ENCODE measurements at regions not wholly inside any gene's neighbourhood (a gene's known extent, or its start where the extent isn't known, plus 50 kb on each side); places are given as distances from the start of the nearest gene placed in this dataset.

DNA sequence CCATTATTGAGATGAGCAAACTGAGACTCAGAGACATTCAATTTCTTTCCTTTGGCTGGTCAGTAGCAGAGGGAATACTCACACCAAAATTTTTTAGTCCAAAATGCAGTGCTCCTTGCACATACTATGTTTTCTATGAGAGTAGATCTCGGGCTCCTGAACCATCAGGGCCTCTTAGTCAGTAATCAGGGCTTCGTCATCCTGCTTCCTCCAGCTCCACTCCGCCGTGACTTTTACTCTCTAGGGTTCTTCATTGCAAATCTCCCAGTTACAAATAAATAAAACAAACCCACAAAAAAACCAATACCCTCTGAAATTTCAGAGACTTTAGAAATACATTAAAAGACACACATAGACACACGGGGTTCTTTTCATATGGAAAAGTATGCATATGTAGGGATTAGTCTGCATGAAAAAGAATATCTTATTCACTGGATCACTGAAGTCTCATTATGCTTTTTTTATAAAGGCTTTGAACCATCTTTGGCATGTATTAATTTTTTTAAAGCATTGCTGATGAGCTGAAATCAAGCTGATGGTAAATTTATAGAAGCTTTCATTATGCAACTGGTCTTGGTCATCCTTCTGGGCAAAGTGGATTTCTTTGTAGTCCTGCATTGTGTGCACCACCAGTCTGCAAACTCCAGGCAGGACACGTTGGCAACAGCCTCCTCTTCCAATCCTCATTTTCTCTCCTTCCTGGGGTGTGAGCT is 235.0 kb downstream of the ICOS start:
- TF ChIP-seq, protein P1, sequence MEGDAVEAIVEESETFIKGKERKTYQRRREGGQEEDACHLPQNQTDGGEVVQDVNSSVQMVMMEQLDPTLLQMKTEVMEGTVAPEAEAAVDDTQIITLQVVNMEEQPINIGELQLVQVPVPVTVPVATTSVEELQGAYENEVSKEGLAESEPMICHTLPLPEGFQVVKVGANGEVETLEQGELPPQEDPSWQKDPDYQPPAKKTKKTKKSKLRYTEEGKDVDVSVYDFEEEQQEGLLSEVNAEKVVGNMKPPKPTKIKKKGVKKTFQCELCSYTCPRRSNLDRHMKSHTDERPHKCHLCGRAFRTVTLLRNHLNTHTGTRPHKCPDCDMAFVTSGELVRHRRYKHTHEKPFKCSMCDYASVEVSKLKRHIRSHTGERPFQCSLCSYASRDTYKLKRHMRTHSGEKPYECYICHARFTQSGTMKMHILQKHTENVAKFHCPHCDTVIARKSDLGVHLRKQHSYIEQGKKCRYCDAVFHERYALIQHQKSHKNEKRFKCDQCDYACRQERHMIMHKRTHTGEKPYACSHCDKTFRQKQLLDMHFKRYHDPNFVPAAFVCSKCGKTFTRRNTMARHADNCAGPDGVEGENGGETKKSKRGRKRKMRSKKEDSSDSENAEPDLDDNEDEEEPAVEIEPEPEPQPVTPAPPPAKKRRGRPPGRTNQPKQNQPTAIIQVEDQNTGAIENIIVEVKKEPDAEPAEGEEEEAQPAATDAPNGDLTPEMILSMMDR (IDR thresholded peaks at IDR 0.05): no peak
- no peak for TF ChIP-seq POLR2AphosphoS5 (IDR thresholded peaks at IDR 0.05)

Data from esophagus muscularis mucosa (tissue), 3 donors.